Gastrocnemius medialis (tissue), 4 donors: ENCODE measurements at regions not wholly inside any gene's neighbourhood (a gene's known extent, or its start where the extent isn't known, plus 50 kb on each side); places are given as distances from the start of the nearest gene placed in this dataset.

Experiments used
- ATAC-seq, 2 donors: fragments of 150-250 bp; one replicate each; pipeline ENCODE4 v1.9.1; 2016
- DNase-seq, 2 donors: peaks; one replicate each; pipeline ENCODE4 v3.0.0-alpha.2; 2019
- H3K27ac ChIP-seq, 4 donors: fragments of 200-600 bp; sonication (generic); 1 replicate in 1 of 4; 2 replicates in 3 of 4; pipeline ENCODE4 v1.5.1; 2016 to 2018; ENCODE audit warnings: mild to moderate bottlenecking in 2 of 4, moderate library complexity in 1 of 4
- H3K27me3 ChIP-seq, 3 donors: fragments of 200-600 bp; sonication (generic) in 2 of 3; 1 replicate in 1 of 3; 2 replicates in 2 of 3; pipeline versions ENCODE4 v1.5.1 to v1.6.0; 2016 to 2019; ENCODE audit warnings: mild to moderate bottlenecking in 1 of 3, moderate library complexity in 1 of 3
- H3K36me3 ChIP-seq, 2 donors: fragments of 200-600 bp; sonication (generic) in 1 of 2; one replicate each; pipeline ENCODE4 v1.5.1; 2017 to 2018
- H3K4me1 ChIP-seq, 2 donors: fragments of 200-600 bp; sonication (generic) in 1 of 2; one replicate each; pipeline ENCODE4 v1.5.1; 2016 to 2017; ENCODE audit warnings: mild to moderate bottlenecking in 2 of 2
- H3K4me3 ChIP-seq, 4 donors: fragments of 200-600 bp; sonication (generic) in 3 of 4; 1 replicate in 1 of 4; 2 replicates in 3 of 4; pipeline ENCODE4 v1.5.1; 2016 to 2019; ENCODE audit warnings: mild to moderate bottlenecking in 2 of 4
- H3K9me3 ChIP-seq, 3 donors: fragments of 200-600 bp; sonication (generic) in 2 of 3; 1 replicate in 1 of 3; 2 replicates in 2 of 3; pipeline ENCODE4 v1.5.1; 2016 to 2019
- CTCF ChIP-seq, 5 experiments: fragments of 450-650 bp in 3 of 5; fragments of 200-600 bp in 2 of 5; sonication (generic) in 2 of 5; IDR thresholded peaks in 4 of 5; conservative IDR thresholded peaks in 1 of 5; 1 replicate in 4 of 5; 2 replicates in 1 of 5; pipeline ENCODE4 v1.5.1; 2016 to 2019; ENCODE audit warnings: antibody characterized with exemption in 5 of 5, mild to moderate bottlenecking in 3 of 5, moderate library complexity in 3 of 5
- POLR2A ChIP-seq, 2 donors: fragments of 450-650 bp; IDR thresholded peaks; one replicate each; pipeline ENCODE4 v1.6.1; 2017; ENCODE audit warnings: antibody characterized with exemption in 2 of 2, mild to moderate bottlenecking in 2 of 2, moderate library complexity in 2 of 2
- in situ Hi-C, 4 donors: fragments of 200-750 bp; cut with MboI; loops; one replicate each; pipeline versions ENCODE4 v1.15.0 to v1.8.0; 2017; ENCODE audit warnings: low sequenced_read_pairs in 4 of 4
- intact Hi-C: fragments of 100-400 bp; cut with DNase I; formaldehyde crosslinking; loops from one replicate; pipeline ENCODE4 v1.15.1; 2023; ENCODE audit warnings: low total_unique reads

- no peak overlapping the region for H3K4me3 ChIP-seq
- no peaks in the 10 kb centered on the region for H3K4me1 ChIP-seq
- ATAC-seq (no peak), DNase-seq (no peak)
- in situ Hi-C loops (no loop called here), intact Hi-C loops (no loop called here)
- no peak overlapping the region for H3K27ac ChIP-seq
- no peaks in the 10 kb centered on the region for H3K36me3 ChIP-seq
- TF ChIP-seq CTCF (IDR thresholded peaks at IDR 0.05 in 4 of 5, conservative IDR thresholded peaks at IDR 0.05 in 1 of 5), result no peak
- no peak for TF ChIP-seq POLR2A (IDR thresholded peaks at IDR 0.05)
- no peaks in the 10 kb centered on the region for H3K27me3 ChIP-seq
- no peaks in the 10 kb centered on the region for H3K9me3 ChIP-seq
These were observed 1034.6 kb upstream of the PCDH9 start for GRCh38 chr13:68264692-68265091.

- intact Hi-C loops (no loop called here), in situ Hi-C loops (no loop called here)
- no peak overlapping the region for H3K27ac ChIP-seq
- no peaks in the 10 kb centered on the region for H3K4me1 ChIP-seq
- no peaks in the 10 kb centered on the region for H3K9me3 ChIP-seq
- H3K36me3 ChIP-seq, result no peaks in the 10 kb centered on the region
- no peak overlapping the region for H3K4me3 ChIP-seq
- DNase-seq (no peak), ATAC-seq (no peak)
- no peaks in the 10 kb centered on the region for H3K27me3 ChIP-seq
- TF ChIP-seq CTCF (IDR thresholded peaks at IDR 0.05 in 4 of 5, conservative IDR thresholded peaks at IDR 0.05 in 1 of 5) (no peak), POLR2A (IDR thresholded peaks at IDR 0.05) (no peak)
These were observed 1031.0 kb upstream of the PCDH9 start for GRCh38 chr13:68261105-68261504.

- Histone ChIP-seq H3K4me1 (no peaks in the 10 kb centered on the region), H3K27ac (no peak overlapping the region), H3K36me3 (no peaks in the 10 kb centered on the region), H3K9me3 (no peaks in the 10 kb centered on the region), H3K27me3 (no peaks in the 10 kb centered on the region), H3K4me3 (no peak overlapping the region)
- ATAC-seq (no peak), DNase-seq (no peak)
- intact Hi-C loops, result no loop called here
- in situ Hi-C loops, result no loop called here
- TF ChIP-seq POLR2A (IDR thresholded peaks at IDR 0.05), result no peak
- TF ChIP-seq CTCF (IDR thresholded peaks at IDR 0.05 in 4 of 5, conservative IDR thresholded peaks at IDR 0.05 in 1 of 5), result no peak
These were observed 1027.1 kb upstream of the PCDH9 start for GRCh38 chr13:68257111-68257842.

GRCh38 chr13:68254151-68254550, 1024.0 kb upstream of the PCDH9 start:
- DNase-seq (no peak), ATAC-seq (no peak)
- H3K4me1 ChIP-seq, result no peaks in the 10 kb centered on the region
- in situ Hi-C loops (no loop called here), intact Hi-C loops (no loop called here)
- no peak overlapping the region for H3K4me3 ChIP-seq
- no peaks in the 10 kb centered on the region for H3K27me3 ChIP-seq
- H3K36me3 ChIP-seq, result no peaks in the 10 kb centered on the region
- no peak overlapping the region for H3K27ac ChIP-seq
- H3K9me3 ChIP-seq, result no peaks in the 10 kb centered on the region
- TF ChIP-seq CTCF (IDR thresholded peaks at IDR 0.05 in 4 of 5, conservative IDR thresholded peaks at IDR 0.05 in 1 of 5), result no peak
- no peak for TF ChIP-seq POLR2A (IDR thresholded peaks at IDR 0.05)

- Histone ChIP-seq H3K9me3 (no peaks in the 10 kb centered on the region), H3K4me3 (no peak overlapping the region), H3K36me3 (no peaks in the 10 kb centered on the region), H3K4me1 (no peaks in the 10 kb centered on the region), H3K27ac (no peak overlapping the region), H3K27me3 (no peaks in the 10 kb centered on the region)
- DNase-seq (no peak), ATAC-seq (no peak)
- in situ Hi-C loops, result no loop called here
- intact Hi-C loops, result no loop called here
- TF ChIP-seq POLR2A (IDR thresholded peaks at IDR 0.05), result no peak
- TF ChIP-seq CTCF (IDR thresholded peaks at IDR 0.05 in 4 of 5, conservative IDR thresholded peaks at IDR 0.05 in 1 of 5), result no peak
These were observed 1004.1 kb upstream of the PCDH9 start for GRCh38 chr13:68234274-68234673.
